ENCODE measurements at regions not wholly inside any gene's neighbourhood (a gene's known extent, or its start where the extent isn't known, plus 50 kb on each side); places are given as distances from the start of the nearest gene placed in this dataset.

GRCh38 chr7:54336800-54337199 lies 205.4 kb upstream of the VSTM2A start:
- no peaks in the 10 kb centered on the region for H3K4me1 ChIP-seq (ENCODE audit: control insufficient read depth in 3 of 3, insufficient read depth in 2 of 3, low read depth in 1 of 3, low read length in 2 of 3)
- no peak overlapping the region for H3K4me3 ChIP-seq (ENCODE audit: low read depth in 1 of 3, low read length in 3 of 3)
- H3K9me3 ChIP-seq (ENCODE audit: control insufficient read depth in 2 of 2, insufficient read depth in 1 of 2, low read depth in 1 of 2, low read length in 1 of 2) = peaks cover 0 to 2% of the 10 kb centered on the region in 2 donors
- DNase-seq (no peak), FAIRE-seq (no peak)
- H3K27me3 ChIP-seq (ENCODE audit: control insufficient read depth in 3 of 3, insufficient read depth in 3 of 3, low read length in 3 of 3) = no peaks in the 10 kb centered on the region
- no peak overlapping the region for H3K27ac ChIP-seq (ENCODE audit: low read depth in 1 of 3, low read length in 2 of 3)
- 48 to 68% (median 65%) methylated on average over 2 of the region's 2 CpGs for WGBS, 3 donors
- H3K36me3 ChIP-seq (ENCODE audit: control insufficient read depth in 3 of 3, insufficient read depth in 2 of 3, low read depth in 1 of 3, low read length in 3 of 3) = no peaks in the 10 kb centered on the region

- Histone ChIP-seq H3K9me3 (ENCODE audit: control insufficient read depth in 2 of 2, insufficient read depth in 1 of 2, low read depth in 1 of 2, low read length in 1 of 2) (peaks cover 0 to 2% of the 10 kb centered on the region in 2 donors), H3K4me1 (ENCODE audit: control insufficient read depth in 3 of 3, insufficient read depth in 2 of 3, low read depth in 1 of 3, low read length in 2 of 3) (no peaks in the 10 kb centered on the region), H3K4me3 (ENCODE audit: low read depth in 1 of 3, low read length in 3 of 3) (no peak overlapping the region), H3K27me3 (ENCODE audit: control insufficient read depth in 3 of 3, insufficient read depth in 3 of 3, low read length in 3 of 3) (no peaks in the 10 kb centered on the region), H3K27ac (ENCODE audit: low read depth in 1 of 3, low read length in 2 of 3) (no peak overlapping the region), H3K36me3 (ENCODE audit: control insufficient read depth in 3 of 3, insufficient read depth in 2 of 3, low read depth in 1 of 3, low read length in 3 of 3) (no peaks in the 10 kb centered on the region)
- DNase-seq (no peak), FAIRE-seq (no peak)
- 48 to 70% (median 61%) methylated on average over 2 of the region's 2 CpGs for WGBS, 3 donors
Observed at GRCh38 chr7:54337466-54337865, 204.7 kb upstream of the VSTM2A start.

- H3K4me1 ChIP-seq (ENCODE audit: control insufficient read depth in 3 of 3, insufficient read depth in 2 of 3, low read depth in 1 of 3, low read length in 2 of 3) = no peaks in the 10 kb centered on the region
- WGBS, 3 donors = 80 to 94% (median 88%) methylated on average over 3 of the region's 3 CpGs
- DNase-seq (no peak), FAIRE-seq (no peak)
- H3K36me3 ChIP-seq (ENCODE audit: control insufficient read depth in 3 of 3, insufficient read depth in 2 of 3, low read depth in 1 of 3, low read length in 3 of 3) = no peaks in the 10 kb centered on the region
- H3K27ac ChIP-seq (ENCODE audit: low read depth in 1 of 3, low read length in 2 of 3) = no peak overlapping the region
- H3K9me3 ChIP-seq (ENCODE audit: control insufficient read depth in 2 of 2, insufficient read depth in 1 of 2, low read depth in 1 of 2, low read length in 1 of 2) = no peaks in the 10 kb centered on the region
- no peak overlapping the region for H3K4me3 ChIP-seq (ENCODE audit: low read depth in 1 of 3, low read length in 3 of 3)
- H3K27me3 ChIP-seq (ENCODE audit: control insufficient read depth in 3 of 3, insufficient read depth in 3 of 3, low read length in 3 of 3) = no peaks in the 10 kb centered on the region
Observed at GRCh38 chr7:54338319-54338718, 203.9 kb upstream of the VSTM2A start.

GRCh38 chr7:54339073-54339472 lies 203.1 kb upstream of the VSTM2A start:
- WGBS, 3 donors = 59 to 81% (median 71%) methylated on average over 4 of the region's 4 CpGs

GRCh38 chr7:54342458-54342857 lies 199.7 kb upstream of the VSTM2A start:
- Histone ChIP-seq H3K9me3 (ENCODE audit: control insufficient read depth in 2 of 2, insufficient read depth in 1 of 2, low read depth in 1 of 2, low read length in 1 of 2) (no peaks in the 10 kb centered on the region), H3K36me3 (ENCODE audit: control insufficient read depth in 3 of 3, insufficient read depth in 2 of 3, low read depth in 1 of 3, low read length in 3 of 3) (no peaks in the 10 kb centered on the region), H3K27ac (ENCODE audit: low read depth in 1 of 3, low read length in 2 of 3) (no peak overlapping the region), H3K4me3 (ENCODE audit: low read depth in 1 of 3, low read length in 3 of 3) (no peak overlapping the region), H3K27me3 (ENCODE audit: control insufficient read depth in 3 of 3, insufficient read depth in 3 of 3, low read length in 3 of 3) (no peaks in the 10 kb centered on the region), H3K4me1 (ENCODE audit: control insufficient read depth in 3 of 3, insufficient read depth in 2 of 3, low read depth in 1 of 3, low read length in 2 of 3) (no peaks in the 10 kb centered on the region)
- FAIRE-seq = no peak
- no peak for DNase-seq

More at GRCh38 chr7:54339073-54339472, 203.1 kb upstream of the VSTM2A start:
- H3K4me1 ChIP-seq (ENCODE audit: control insufficient read depth in 3 of 3, insufficient read depth in 2 of 3, low read depth in 1 of 3, low read length in 2 of 3) = no peaks in the 10 kb centered on the region
- DNase-seq = no peak
- no peak overlapping the region for H3K27ac ChIP-seq (ENCODE audit: low read depth in 1 of 3, low read length in 2 of 3)
- H3K36me3 ChIP-seq (ENCODE audit: control insufficient read depth in 3 of 3, insufficient read depth in 2 of 3, low read depth in 1 of 3, low read length in 3 of 3) = no peaks in the 10 kb centered on the region
- FAIRE-seq = no peak
- H3K4me3 ChIP-seq (ENCODE audit: low read depth in 1 of 3, low read length in 3 of 3) = no peak overlapping the region
- H3K9me3 ChIP-seq (ENCODE audit: control insufficient read depth in 2 of 2, insufficient read depth in 1 of 2, low read depth in 1 of 2, low read length in 1 of 2) = no peaks in the 10 kb centered on the region
- no peaks in the 10 kb centered on the region for H3K27me3 ChIP-seq (ENCODE audit: control insufficient read depth in 3 of 3, insufficient read depth in 3 of 3, low read length in 3 of 3)

GRCh38 chr7:54343511-54343910 lies 198.7 kb upstream of the VSTM2A start:
- 86 to 96% (median 87%) methylated on average over 9 of the region's 9 CpGs for WGBS, 3 donors
- Histone ChIP-seq H3K9me3 (ENCODE audit: control insufficient read depth in 2 of 2, insufficient read depth in 1 of 2, low read depth in 1 of 2, low read length in 1 of 2) (peaks cover 0 to under 1% of the 10 kb centered on the region in 2 donors), H3K36me3 (ENCODE audit: control insufficient read depth in 3 of 3, insufficient read depth in 2 of 3, low read depth in 1 of 3, low read length in 3 of 3) (no peaks in the 10 kb centered on the region), H3K4me3 (ENCODE audit: low read depth in 1 of 3, low read length in 3 of 3) (no peak overlapping the region), H3K4me1 (ENCODE audit: control insufficient read depth in 3 of 3, insufficient read depth in 2 of 3, low read depth in 1 of 3, low read length in 2 of 3) (no peaks in the 10 kb centered on the region), H3K27ac (ENCODE audit: low read depth in 1 of 3, low read length in 2 of 3) (no peak overlapping the region), H3K27me3 (ENCODE audit: control insufficient read depth in 3 of 3, insufficient read depth in 3 of 3, low read length in 3 of 3) (no peaks in the 10 kb centered on the region)
- no peak for FAIRE-seq
- no peak for DNase-seq

- no peak for DNase-seq
- Histone ChIP-seq H3K4me3 (ENCODE audit: low read depth in 1 of 3, low read length in 3 of 3) (no peak overlapping the region), H3K9me3 (ENCODE audit: control insufficient read depth in 2 of 2, insufficient read depth in 1 of 2, low read depth in 1 of 2, low read length in 1 of 2) (peaks cover 2% of the 10 kb centered on the region in 2 donors), H3K4me1 (ENCODE audit: control insufficient read depth in 3 of 3, insufficient read depth in 2 of 3, low read depth in 1 of 3, low read length in 2 of 3) (no peaks in the 10 kb centered on the region), H3K36me3 (ENCODE audit: control insufficient read depth in 3 of 3, insufficient read depth in 2 of 3, low read depth in 1 of 3, low read length in 3 of 3) (no peaks in the 10 kb centered on the region), H3K27ac (ENCODE audit: low read depth in 1 of 3, low read length in 2 of 3) (no peak overlapping the region), H3K27me3 (ENCODE audit: control insufficient read depth in 3 of 3, insufficient read depth in 3 of 3, low read length in 3 of 3) (no peaks in the 10 kb centered on the region)
- no peak for FAIRE-seq
- WGBS, 3 donors = 53 to 82% (median 71%) methylated on average over 1 of the region's 1 CpG
Observed at GRCh38 chr7:54345746-54346145, 196.4 kb upstream of the VSTM2A start.

- Histone ChIP-seq H3K4me3 (ENCODE audit: low read depth in 1 of 3, low read length in 3 of 3) (no peak overlapping the region), H3K4me1 (ENCODE audit: control insufficient read depth in 3 of 3, insufficient read depth in 2 of 3, low read depth in 1 of 3, low read length in 2 of 3) (no peaks in the 10 kb centered on the region), H3K27ac (ENCODE audit: low read depth in 1 of 3, low read length in 2 of 3) (no peak overlapping the region), H3K27me3 (ENCODE audit: control insufficient read depth in 3 of 3, insufficient read depth in 3 of 3, low read length in 3 of 3) (no peaks in the 10 kb centered on the region), H3K9me3 (ENCODE audit: control insufficient read depth in 2 of 2, insufficient read depth in 1 of 2, low read depth in 1 of 2, low read length in 1 of 2) (peaks cover 2% of the 10 kb centered on the region in 2 donors), H3K36me3 (ENCODE audit: control insufficient read depth in 3 of 3, insufficient read depth in 2 of 3, low read depth in 1 of 3, low read length in 3 of 3) (no peaks in the 10 kb centered on the region)
- DNase-seq (no peak), FAIRE-seq (no peak)
- 73 to 79% (median 78%) methylated on average over 3 of the region's 3 CpGs for WGBS, 3 donors
Observed at GRCh38 chr7:54349229-54349628, 192.9 kb upstream of the VSTM2A start.

GRCh38 chr7:54354436-54354835 lies 187.7 kb upstream of the VSTM2A start:
- no peak overlapping the region for H3K27ac ChIP-seq (ENCODE audit: low read depth in 1 of 3, low read length in 2 of 3)
- WGBS, 3 donors = 73 to 77% (median 76%) methylated on average over 8 of the region's 8 CpGs
- no peak for FAIRE-seq

More at GRCh38 chr7:54354436-54354835, 187.7 kb upstream of the VSTM2A start:
- Histone ChIP-seq H3K36me3 (ENCODE audit: control insufficient read depth in 3 of 3, insufficient read depth in 2 of 3, low read depth in 1 of 3, low read length in 3 of 3) (no peaks in the 10 kb centered on the region), H3K4me3 (ENCODE audit: low read depth in 1 of 3, low read length in 3 of 3) (no peak overlapping the region), H3K4me1 (ENCODE audit: control insufficient read depth in 3 of 3, insufficient read depth in 2 of 3, low read depth in 1 of 3, low read length in 2 of 3) (no peaks in the 10 kb centered on the region), H3K27me3 (ENCODE audit: control insufficient read depth in 3 of 3, insufficient read depth in 3 of 3, low read length in 3 of 3) (no peaks in the 10 kb centered on the region), H3K9me3 (ENCODE audit: control insufficient read depth in 2 of 2, insufficient read depth in 1 of 2, low read depth in 1 of 2, low read length in 1 of 2) (peaks cover 0 to 2% of the 10 kb centered on the region in 2 donors)
- DNase-seq = no peak

Measured in small intestine (tissue), 7 donors.